ENCODE measurements at regions not wholly inside any gene's neighbourhood (a gene's known extent, or its start where the extent isn't known, plus 50 kb on each side); places are given as distances from the start of the nearest gene placed in this dataset.

DNA sequence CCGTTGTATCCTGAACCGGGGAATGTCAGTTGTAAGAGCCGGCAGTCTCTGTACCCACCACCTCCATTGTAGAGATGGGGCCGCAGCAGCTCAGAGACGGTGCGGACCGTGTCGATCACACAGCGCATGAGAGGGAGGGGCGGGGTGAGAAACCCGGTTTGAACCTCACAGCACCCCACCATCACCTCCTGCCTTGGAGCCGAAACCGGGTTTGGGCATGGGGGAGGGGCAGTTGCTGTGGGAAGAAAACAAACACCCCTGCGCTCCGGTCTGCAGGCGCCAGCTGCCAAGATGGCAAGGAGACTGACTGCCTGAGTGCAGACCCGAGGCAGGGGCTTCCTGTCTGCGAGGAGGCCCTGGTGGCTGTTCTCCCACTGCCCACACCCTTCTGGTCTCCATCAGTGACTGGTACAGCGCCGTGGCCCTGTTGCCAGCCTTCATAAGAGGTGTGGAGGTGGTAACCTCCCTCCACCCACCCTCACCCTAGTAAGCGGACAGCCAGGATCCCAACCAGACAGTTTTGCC is 69.2 kb upstream of the SSBP3 start:
- TF ChIP-seq, protein P1, sequence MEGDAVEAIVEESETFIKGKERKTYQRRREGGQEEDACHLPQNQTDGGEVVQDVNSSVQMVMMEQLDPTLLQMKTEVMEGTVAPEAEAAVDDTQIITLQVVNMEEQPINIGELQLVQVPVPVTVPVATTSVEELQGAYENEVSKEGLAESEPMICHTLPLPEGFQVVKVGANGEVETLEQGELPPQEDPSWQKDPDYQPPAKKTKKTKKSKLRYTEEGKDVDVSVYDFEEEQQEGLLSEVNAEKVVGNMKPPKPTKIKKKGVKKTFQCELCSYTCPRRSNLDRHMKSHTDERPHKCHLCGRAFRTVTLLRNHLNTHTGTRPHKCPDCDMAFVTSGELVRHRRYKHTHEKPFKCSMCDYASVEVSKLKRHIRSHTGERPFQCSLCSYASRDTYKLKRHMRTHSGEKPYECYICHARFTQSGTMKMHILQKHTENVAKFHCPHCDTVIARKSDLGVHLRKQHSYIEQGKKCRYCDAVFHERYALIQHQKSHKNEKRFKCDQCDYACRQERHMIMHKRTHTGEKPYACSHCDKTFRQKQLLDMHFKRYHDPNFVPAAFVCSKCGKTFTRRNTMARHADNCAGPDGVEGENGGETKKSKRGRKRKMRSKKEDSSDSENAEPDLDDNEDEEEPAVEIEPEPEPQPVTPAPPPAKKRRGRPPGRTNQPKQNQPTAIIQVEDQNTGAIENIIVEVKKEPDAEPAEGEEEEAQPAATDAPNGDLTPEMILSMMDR (IDR thresholded peaks at IDR 0.05), result no peak
- TF ChIP-seq POLR2A (IDR thresholded peaks at IDR 0.05), result no peak
